Activated CD4-positive, alpha-beta T cell treated with anti-CD3 and anti-CD28 coated beads, Interleukin-2, amount 10 ng/mL, durations not matched to agents 24 days and 14 days (primary cell): ENCODE measurements at regions not wholly inside any gene's neighbourhood (a gene's known extent, or its start where the extent isn't known, plus 50 kb on each side); places are given as distances from the start of the nearest gene placed in this dataset.

Source experiments
- DNase-seq: peaks from one replicate; pipeline ENCODE4 v3.0.0; 2022
- H3K27ac Mint-ChIP-seq: one replicate; pipeline ENCODE4 v1.8.0; 2022; ENCODE audit warnings: mild to moderate bottlenecking, mixed read lengths
- H3K27me3 Mint-ChIP-seq: one replicate; pipeline ENCODE4 v1.8.0; 2022; ENCODE audit warnings: mixed read lengths
- H3K36me3 Mint-ChIP-seq: one replicate; pipeline ENCODE4 v1.8.0; 2022; ENCODE audit warnings: low read depth, mild to moderate bottlenecking, mixed read lengths
- H3K4me1 Mint-ChIP-seq: one replicate; pipeline ENCODE4 v1.8.0; 2021; ENCODE audit warnings: mixed read lengths
- H3K4me3 Mint-ChIP-seq: one replicate; pipeline ENCODE4 v1.8.0; 2022; ENCODE audit warnings: mild to moderate bottlenecking, moderate library complexity, mixed read lengths
- H3K9me3 Mint-ChIP-seq: one replicate; pipeline ENCODE4 v1.8.0; 2021; ENCODE audit warnings: mixed read lengths
- intact Hi-C: fragments of 100-400 bp; cut with micrococcal nuclease; formaldehyde crosslinking; loops from one replicate; pipeline ENCODE4 v1.15.1; 2023

DNA sequence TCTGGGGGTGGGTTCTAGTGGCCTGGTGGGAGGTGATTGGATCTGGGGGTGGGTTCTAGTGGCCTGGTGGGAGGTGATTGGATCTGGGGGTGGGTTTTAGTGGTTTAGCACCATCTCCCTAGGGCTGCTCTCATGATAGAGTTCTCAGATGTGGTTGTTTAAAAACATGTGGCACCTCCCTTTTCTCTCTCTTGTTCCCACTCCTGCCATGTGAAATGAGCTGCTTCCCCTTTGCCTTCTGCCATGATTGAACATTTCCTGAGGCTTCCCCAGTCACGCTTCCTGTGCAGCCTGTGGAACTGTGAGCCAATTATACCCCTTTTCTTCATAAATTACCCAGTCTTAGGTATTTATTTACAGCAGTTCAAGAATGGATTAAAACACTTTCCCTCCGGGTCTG lies 327.3 kb upstream of the AJAP1 start:
- Mint-ChIP-seq H3K36me3 (no peaks in the 10 kb centered on the region), H3K27ac (no peak overlapping the region)

GRCh38 chr1:4328402-4329071 lies 325.9 kb upstream of the AJAP1 start:
- Mint-ChIP-seq H3K27ac (no peak overlapping the region), H3K4me1 (peaks cover 3% of the 10 kb centered on the region), H3K9me3 (peaks cover 2% of the 10 kb centered on the region), H3K4me3 (no peak overlapping the region), H3K27me3 (no peaks in the 10 kb centered on the region), H3K36me3 (no peaks in the 10 kb centered on the region)
- no peak for DNase-seq
- intact Hi-C loops: no loop called here

More for the DNA sequence above, 327.3 kb upstream of the AJAP1 start:
- no peak overlapping the region for H3K4me3 Mint-ChIP-seq
- DNase-seq: no peak
- intact Hi-C loops: no loop called here
- peaks cover 3% of the 10 kb centered on the region for H3K4me1 Mint-ChIP-seq
- no peaks in the 10 kb centered on the region for H3K27me3 Mint-ChIP-seq
- no peaks in the 10 kb centered on the region for H3K9me3 Mint-ChIP-seq

GRCh38 chr1:4330805-4331766 lies 323.3 kb upstream of the AJAP1 start:
- Mint-ChIP-seq H3K9me3 (peaks cover 4% of the 10 kb centered on the region), H3K4me1 (peaks cover 3% of the 10 kb centered on the region), H3K4me3 (no peak overlapping the region), H3K36me3 (no peaks in the 10 kb centered on the region), H3K27ac (no peak overlapping the region), H3K27me3 (no peaks in the 10 kb centered on the region)
- DNase-seq: no peak
- intact Hi-C loops: no loop called here

DNA sequence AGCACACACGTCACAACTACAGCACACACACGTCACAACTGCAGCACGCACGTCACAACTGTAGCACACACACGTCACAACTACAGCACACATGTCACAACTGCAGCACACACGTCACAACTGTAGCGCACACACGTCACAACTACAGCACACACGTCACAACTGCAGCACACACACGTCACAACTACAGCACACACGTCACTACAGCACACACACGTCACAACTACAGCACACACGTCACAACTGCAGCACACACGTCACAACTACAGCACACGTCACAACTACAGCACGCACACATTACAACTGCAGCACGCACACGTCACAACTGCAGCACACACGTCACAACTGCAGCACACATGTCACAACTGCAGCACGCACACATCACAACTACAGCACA lies 322.6 kb upstream of the AJAP1 start:
- H3K9me3 Mint-ChIP-seq: peaks cover 9% of the 10 kb centered on the region
- DNase-seq: no peak
- intact Hi-C loops: no loop called here
- H3K27ac Mint-ChIP-seq: no peak overlapping the region
- no peaks in the 10 kb centered on the region for H3K27me3 Mint-ChIP-seq
- H3K36me3 Mint-ChIP-seq: no peaks in the 10 kb centered on the region
- peaks cover 3% of the 10 kb centered on the region for H3K4me1 Mint-ChIP-seq
- H3K4me3 Mint-ChIP-seq: no peak overlapping the region

- no peaks in the 10 kb centered on the region for H3K4me1 Mint-ChIP-seq
- H3K9me3 Mint-ChIP-seq: peaks cover 9% of the 10 kb centered on the region
- no peak for DNase-seq
- intact Hi-C loops: no loop called here
- H3K4me3 Mint-ChIP-seq: no peak overlapping the region
- H3K27me3 Mint-ChIP-seq: no peaks in the 10 kb centered on the region
- H3K36me3 Mint-ChIP-seq: no peaks in the 10 kb centered on the region
- no peak overlapping the region for H3K27ac Mint-ChIP-seq
Observed at GRCh38 chr1:4336507-4336906, 317.9 kb upstream of the AJAP1 start.

DNA sequence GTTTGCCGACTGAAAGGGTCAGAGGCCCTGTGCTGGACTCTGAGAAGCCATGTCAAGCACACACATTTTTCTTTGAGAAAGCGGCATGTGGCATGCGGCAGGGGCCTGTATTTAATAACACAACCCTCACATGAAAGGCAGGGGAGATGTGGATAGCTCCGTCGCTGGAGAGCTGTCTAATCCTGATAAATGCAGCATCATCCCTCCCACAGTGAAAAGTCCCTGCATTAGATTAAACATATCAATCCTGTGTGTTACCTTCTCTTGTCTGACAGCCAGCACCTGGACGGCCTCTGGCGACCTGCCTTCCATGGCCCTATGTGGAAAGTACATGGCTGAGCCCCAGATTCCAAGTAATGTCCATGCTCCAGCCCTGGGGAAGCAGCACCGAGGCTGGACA lies 313.0 kb upstream of the AJAP1 start:
- intact Hi-C loops: no loop called here
- H3K36me3 Mint-ChIP-seq: no peaks in the 10 kb centered on the region
- H3K4me1 Mint-ChIP-seq: no peaks in the 10 kb centered on the region
- peaks cover 6% of the 10 kb centered on the region for H3K9me3 Mint-ChIP-seq
- H3K27me3 Mint-ChIP-seq: no peaks in the 10 kb centered on the region
- H3K4me3 Mint-ChIP-seq: no peak overlapping the region
- H3K27ac Mint-ChIP-seq: no peak overlapping the region
- DNase-seq: no peak

GRCh38 chr1:4344065-4344732 lies 310.2 kb upstream of the AJAP1 start:
- no peak overlapping the region for H3K4me3 Mint-ChIP-seq

GRCh38 chr1:4345094-4345493 lies 309.3 kb upstream of the AJAP1 start:
- Mint-ChIP-seq H3K4me1 (no peaks in the 10 kb centered on the region), H3K27me3 (no peaks in the 10 kb centered on the region), H3K27ac (no peak overlapping the region), H3K9me3 (peaks cover 4% of the 10 kb centered on the region), H3K36me3 (no peaks in the 10 kb centered on the region), H3K4me3 (no peak overlapping the region)
- intact Hi-C loops: no loop called here
- no peak for DNase-seq

More at GRCh38 chr1:4344065-4344732, 310.2 kb upstream of the AJAP1 start:
- Mint-ChIP-seq H3K27me3 (no peaks in the 10 kb centered on the region), H3K9me3 (peaks cover 4% of the 10 kb centered on the region), H3K36me3 (no peaks in the 10 kb centered on the region), H3K27ac (no peak overlapping the region), H3K4me1 (no peaks in the 10 kb centered on the region)
- intact Hi-C loops: no loop called here
- DNase-seq: no peak

DNA sequence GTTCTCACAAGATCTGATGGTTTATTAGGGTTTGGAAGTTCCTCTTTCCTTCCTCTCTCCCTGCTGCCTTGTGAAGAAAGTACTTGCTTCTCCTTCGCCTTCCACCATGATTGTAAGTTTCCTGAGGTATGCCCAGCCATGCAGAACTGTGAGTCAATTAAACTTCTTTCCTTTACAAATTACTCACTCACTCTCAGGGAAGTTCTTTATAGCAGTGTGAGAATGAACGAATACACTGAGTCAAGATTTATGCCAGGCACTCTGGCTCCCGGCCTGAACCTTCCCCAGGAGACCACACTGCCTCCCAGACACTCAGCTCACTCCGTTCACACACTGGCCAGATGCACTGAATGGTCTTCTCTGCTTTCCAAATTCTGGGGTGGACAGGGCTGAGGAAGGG lies 308.3 kb upstream of the AJAP1 start:
- intact Hi-C loops: no loop called here
- no peaks in the 10 kb centered on the region for H3K27me3 Mint-ChIP-seq
- no peak overlapping the region for H3K27ac Mint-ChIP-seq
- H3K4me3 Mint-ChIP-seq: no peak overlapping the region
- DNase-seq: no peak
- H3K36me3 Mint-ChIP-seq: no peaks in the 10 kb centered on the region
- H3K4me1 Mint-ChIP-seq: no peaks in the 10 kb centered on the region
- H3K9me3 Mint-ChIP-seq: peaks cover 4% of the 10 kb centered on the region

DNA sequence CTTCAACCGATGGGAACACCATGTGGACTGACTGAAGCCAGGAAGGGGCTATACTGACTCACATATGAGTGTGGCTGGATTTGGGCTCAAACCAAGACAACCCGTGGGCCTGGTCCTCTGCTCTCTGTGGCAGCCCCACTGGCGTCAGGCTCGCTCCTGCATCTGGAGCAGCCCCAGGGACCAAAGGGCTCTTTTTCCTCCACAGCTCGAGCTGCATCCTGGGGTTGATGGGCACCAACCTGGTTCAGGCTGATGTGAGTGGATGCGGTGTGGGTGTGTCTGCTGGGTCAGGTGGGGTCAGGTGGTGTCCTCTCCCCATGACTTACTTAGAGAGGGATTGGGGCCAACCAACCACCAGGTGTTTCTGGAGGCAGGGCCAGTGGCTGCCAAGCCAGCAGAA lies 303.0 kb upstream of the AJAP1 start:
- Mint-ChIP-seq H3K36me3 (no peaks in the 10 kb centered on the region), H3K27me3 (no peaks in the 10 kb centered on the region), H3K9me3 (no peaks in the 10 kb centered on the region), H3K4me3 (no peak overlapping the region), H3K27ac (no peak overlapping the region), H3K4me1 (no peaks in the 10 kb centered on the region)
- intact Hi-C loops: no loop called here
- no peak for DNase-seq

DNA sequence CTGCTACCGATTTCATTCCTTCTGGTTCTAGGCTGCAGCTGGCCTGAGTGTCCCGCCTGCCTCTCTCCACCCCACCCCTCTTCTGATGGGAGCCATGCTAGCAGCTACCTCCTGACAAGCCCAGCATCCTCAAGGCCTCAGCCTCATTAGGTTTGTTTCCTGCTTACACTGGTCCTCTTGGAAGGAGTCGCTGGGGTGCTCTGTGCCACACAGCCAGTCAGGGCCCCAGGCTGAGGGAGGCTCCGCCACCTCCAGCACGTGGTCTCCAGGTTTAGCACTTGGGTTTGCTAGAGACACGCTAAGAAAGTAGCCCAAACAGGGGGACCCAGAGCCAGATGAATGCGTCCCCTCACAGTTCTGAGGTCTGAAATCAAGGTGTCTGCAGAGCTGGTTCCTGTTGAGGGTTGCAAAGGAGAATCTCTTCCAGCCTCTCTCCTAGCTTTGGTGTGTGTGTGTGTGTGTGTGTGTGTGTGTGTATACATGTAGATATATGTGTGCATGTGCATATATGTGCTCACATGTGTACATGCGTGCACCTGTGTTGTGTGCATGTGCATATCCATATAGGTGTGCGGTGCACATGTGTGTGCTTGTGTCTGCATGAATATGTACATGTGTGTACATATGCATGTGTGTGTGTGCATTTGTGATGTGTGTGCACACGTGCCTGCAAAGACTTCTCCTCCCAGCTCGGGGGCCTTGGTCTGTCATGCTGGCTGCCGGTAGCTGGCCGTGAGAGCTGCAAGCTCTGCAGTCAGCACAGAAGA lies 301.1 kb upstream of the AJAP1 start:
- no peak overlapping the region for H3K27ac Mint-ChIP-seq
- no peaks in the 10 kb centered on the region for H3K4me1 Mint-ChIP-seq
- H3K36me3 Mint-ChIP-seq: no peaks in the 10 kb centered on the region
- H3K27me3 Mint-ChIP-seq: no peaks in the 10 kb centered on the region
- H3K4me3 Mint-ChIP-seq: no peak overlapping the region
- no peak for DNase-seq
- intact Hi-C loops: no loop called here
- H3K9me3 Mint-ChIP-seq: no peaks in the 10 kb centered on the region

GRCh38 chr1:4355839-4356238 lies 298.6 kb upstream of the AJAP1 start:
- peak; percentile 37 for DNase-seq
- intact Hi-C loops: no loop called here
- Mint-ChIP-seq H3K27me3 (no peaks in the 10 kb centered on the region), H3K27ac (no peak overlapping the region), H3K4me1 (no peaks in the 10 kb centered on the region), H3K4me3 (no peak overlapping the region), H3K36me3 (no peaks in the 10 kb centered on the region), H3K9me3 (no peaks in the 10 kb centered on the region)

DNA sequence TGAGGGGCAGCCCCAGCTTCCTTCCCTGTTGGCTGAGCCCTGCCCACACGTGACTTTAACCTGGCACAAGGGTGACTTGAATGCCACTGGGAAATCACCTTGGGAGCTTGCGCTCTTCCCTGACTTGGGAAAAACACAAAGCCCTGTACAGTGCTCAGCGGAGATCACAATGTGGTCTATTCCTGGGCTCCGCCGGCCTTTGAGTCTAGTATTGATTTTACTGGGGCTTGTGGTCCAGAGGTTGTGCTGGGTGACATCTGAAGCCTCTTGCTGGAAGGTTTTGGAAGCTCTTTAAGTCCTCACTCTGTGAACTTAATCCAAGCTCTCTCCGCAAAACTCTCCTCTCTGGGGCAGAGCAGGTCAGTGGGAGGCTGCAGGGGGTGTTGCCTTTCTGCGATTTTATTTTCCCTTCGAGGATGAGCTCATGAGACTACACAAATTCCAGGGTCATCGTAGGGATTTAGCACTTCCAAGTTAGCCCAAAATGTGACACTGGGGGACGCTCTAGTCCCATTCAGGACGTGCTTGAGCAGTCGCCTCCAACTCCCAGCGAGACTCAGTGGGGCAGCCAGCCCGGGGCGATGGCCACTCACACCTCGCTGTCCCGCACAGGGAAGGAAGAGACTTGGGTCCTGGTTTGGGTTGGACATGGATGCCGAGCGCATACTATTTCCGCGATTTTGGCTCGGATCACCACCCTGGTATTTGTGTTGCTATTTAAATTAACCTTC lies 291.9 kb upstream of the AJAP1 start:
- no peak for DNase-seq
- Mint-ChIP-seq H3K4me3 (no peak overlapping the region), H3K27ac (no peak overlapping the region), H3K4me1 (no peaks in the 10 kb centered on the region), H3K27me3 (no peaks in the 10 kb centered on the region), H3K9me3 (peaks cover 4% of the 10 kb centered on the region), H3K36me3 (no peaks in the 10 kb centered on the region)
- intact Hi-C loops: no loop called here
